MM.1S (cell line): ENCODE measurements at regions not wholly inside any gene's neighbourhood (a gene's known extent, or its start where the extent isn't known, plus 50 kb on each side); places are given as distances from the start of the nearest gene placed in this dataset.

Experiments used
- DNase-seq: peaks from one replicate; pipeline ENCODE4 v3.0.0-alpha.2; 2015
- H2AFZ ChIP-seq: fragments of 300-600 bp; sonication (generic); 2 replicates; pipeline ENCODE4 v1.6.0; 2016; ENCODE audit warnings: antibody characterized with exemption, low read length
- H3F3A ChIP-seq: fragments of 300-600 bp; sonication (generic); 2 replicates; pipeline ENCODE4 v1.6.1; 2016; ENCODE audit warnings: mild to moderate bottlenecking, antibody characterized with exemption, low read length, moderate library complexity, mixed read lengths; ENCODE audit not compliant: insufficient read depth
- H3K27ac ChIP-seq: fragments of 300-600 bp; sonication (generic); 2 replicates; pipeline ENCODE4 v1.5.1; 2016; ENCODE audit warnings: mild to moderate bottlenecking, low read length
- H3K27me3 ChIP-seq: fragments of 300-600 bp; sonication (generic); replicated peaks from 2 replicates; pipeline ENCODE4 v1.6.0; 2016; ENCODE audit warnings: low read length; ENCODE audit not compliant: insufficient read depth
- H3K36me3 ChIP-seq: fragments of 300-600 bp; sonication (generic); replicated peaks from 2 replicates; pipeline ENCODE4 v1.6.1; 2016; ENCODE audit warnings: mild to moderate bottlenecking, low read length, mixed read lengths; ENCODE audit not compliant: insufficient read depth
- H3K4me1 ChIP-seq: fragments of 300-600 bp; sonication (generic); 2 replicates; pipeline ENCODE4 v1.6.1; 2016; ENCODE audit warnings: low read length, mixed read lengths
- H3K4me2 ChIP-seq: fragments of 300-600 bp; sonication (generic); 2 replicates; pipeline ENCODE4 v1.6.0; 2016; ENCODE audit warnings: low read depth, low read length
- H3K4me3 ChIP-seq: fragments of 300-600 bp; sonication (generic); 2 replicates; pipeline ENCODE4 v1.5.1; 2016; ENCODE audit warnings: low read length, mixed read lengths
- H3K79me2 ChIP-seq: fragments of 300-600 bp; sonication (generic); 2 replicates; pipeline ENCODE4 v1.6.1; 2016; ENCODE audit warnings: mixed run types, low read length, mixed read lengths
- H3K9ac ChIP-seq: fragments of 300-600 bp; sonication (generic); 2 replicates; pipeline ENCODE4 v1.6.1; 2016; ENCODE audit warnings: low read length, mixed read lengths
- H3K9me2 ChIP-seq: fragments of 300-600 bp; sonication (generic); replicated peaks from 2 replicates; pipeline ENCODE4 v1.6.1; 2016; ENCODE audit warnings: mild to moderate bottlenecking, low read length, mixed read lengths; ENCODE audit not compliant: insufficient read depth
- H3K9me3 ChIP-seq: fragments of 300-600 bp; sonication (generic); replicated peaks from 2 replicates; pipeline ENCODE4 v1.6.1; 2016; ENCODE audit warnings: mild to moderate bottlenecking, low read length, mixed read lengths; ENCODE audit not compliant: insufficient read depth
- H4K20me1 ChIP-seq: fragments of 300-600 bp; sonication (generic); 2 replicates; pipeline ENCODE4 v1.6.1; 2016; ENCODE audit warnings: mild to moderate bottlenecking, low read length, moderate library complexity, mixed read lengths; ENCODE audit not compliant: insufficient read depth
- EZH2 ChIP-seq: fragments of 300-600 bp; sonication (generic); optimal IDR thresholded peaks from 2 replicates; pipeline ENCODE3; 2017; ENCODE audit warnings: low read depth, mild to moderate bottlenecking, antibody characterized with exemption, low read length, mixed read lengths
- EZH2phosphoT487 ChIP-seq: fragments of 300-600 bp; sonication (generic); IDR thresholded peaks from 2 replicates; pipeline ENCODE4 v1.6.1; 2018; ENCODE audit warnings: antibody characterized with exemption, low read length
- TF ChIP-seq, protein P1 (sequence below): fragments of 300-600 bp; sonication (generic); IDR thresholded peaks from 2 replicates; pipeline ENCODE4 v1.5.1; 2016; ENCODE audit warnings: antibody characterized with exemption, low read length, mixed read lengths

GRCh38 chr12:83186419-83186818, 499.7 kb downstream of the TMTC2 start:
- Histone ChIP-seq H3K27me3 (no peaks in the 10 kb centered on the region), H3K27ac (no peak overlapping the region), H3K4me3 (no peak overlapping the region), H3K36me3 (no peaks in the 10 kb centered on the region), H3F3A (no peaks in the 10 kb centered on the region), H3K9me3 (no peaks in the 10 kb centered on the region), H3K79me2 (no peaks in the 10 kb centered on the region), H2AFZ (no peak overlapping the region), H4K20me1 (no peaks in the 10 kb centered on the region), H3K9me2 (no peaks in the 10 kb centered on the region), H3K4me1 (no peaks in the 10 kb centered on the region), H3K9ac (no peak overlapping the region), H3K4me2 (no peak overlapping the region)
- TF ChIP-seq, protein P1, sequence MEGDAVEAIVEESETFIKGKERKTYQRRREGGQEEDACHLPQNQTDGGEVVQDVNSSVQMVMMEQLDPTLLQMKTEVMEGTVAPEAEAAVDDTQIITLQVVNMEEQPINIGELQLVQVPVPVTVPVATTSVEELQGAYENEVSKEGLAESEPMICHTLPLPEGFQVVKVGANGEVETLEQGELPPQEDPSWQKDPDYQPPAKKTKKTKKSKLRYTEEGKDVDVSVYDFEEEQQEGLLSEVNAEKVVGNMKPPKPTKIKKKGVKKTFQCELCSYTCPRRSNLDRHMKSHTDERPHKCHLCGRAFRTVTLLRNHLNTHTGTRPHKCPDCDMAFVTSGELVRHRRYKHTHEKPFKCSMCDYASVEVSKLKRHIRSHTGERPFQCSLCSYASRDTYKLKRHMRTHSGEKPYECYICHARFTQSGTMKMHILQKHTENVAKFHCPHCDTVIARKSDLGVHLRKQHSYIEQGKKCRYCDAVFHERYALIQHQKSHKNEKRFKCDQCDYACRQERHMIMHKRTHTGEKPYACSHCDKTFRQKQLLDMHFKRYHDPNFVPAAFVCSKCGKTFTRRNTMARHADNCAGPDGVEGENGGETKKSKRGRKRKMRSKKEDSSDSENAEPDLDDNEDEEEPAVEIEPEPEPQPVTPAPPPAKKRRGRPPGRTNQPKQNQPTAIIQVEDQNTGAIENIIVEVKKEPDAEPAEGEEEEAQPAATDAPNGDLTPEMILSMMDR, result no peak
- TF ChIP-seq EZH2phosphoT487 (no peak), EZH2 (no peak)
- no peak for DNase-seq

- H4K20me1 ChIP-seq, result no peaks in the 10 kb centered on the region
Measured at GRCh38 chr12:83185241-83185640, 498.5 kb downstream of the TMTC2 start.

More at GRCh38 chr12:83185241-83185640, 498.5 kb downstream of the TMTC2 start:
- H3K79me2 ChIP-seq, result no peaks in the 10 kb centered on the region
- no peaks in the 10 kb centered on the region for H3K9me2 ChIP-seq
- TF ChIP-seq, protein P1, result no peak
- no peak for TF ChIP-seq EZH2
- no peak for TF ChIP-seq EZH2phosphoT487
- no peaks in the 10 kb centered on the region for H3K36me3 ChIP-seq
- no peaks in the 10 kb centered on the region for H3K4me1 ChIP-seq
- no peaks in the 10 kb centered on the region for H3F3A ChIP-seq
- no peak overlapping the region for H3K27ac ChIP-seq
- H3K4me2 ChIP-seq, result no peak overlapping the region
- no peak overlapping the region for H3K4me3 ChIP-seq
- no peaks in the 10 kb centered on the region for H3K9me3 ChIP-seq
- no peak overlapping the region for H3K9ac ChIP-seq
- no peak overlapping the region for H2AFZ ChIP-seq
- no peaks in the 10 kb centered on the region for H3K27me3 ChIP-seq
- DNase-seq, result no peak
